ENCODE measurements at regions not wholly inside any gene's neighbourhood (a gene's known extent, or its start where the extent isn't known, plus 50 kb on each side); places are given as distances from the start of the nearest gene placed in this dataset.

DNA sequence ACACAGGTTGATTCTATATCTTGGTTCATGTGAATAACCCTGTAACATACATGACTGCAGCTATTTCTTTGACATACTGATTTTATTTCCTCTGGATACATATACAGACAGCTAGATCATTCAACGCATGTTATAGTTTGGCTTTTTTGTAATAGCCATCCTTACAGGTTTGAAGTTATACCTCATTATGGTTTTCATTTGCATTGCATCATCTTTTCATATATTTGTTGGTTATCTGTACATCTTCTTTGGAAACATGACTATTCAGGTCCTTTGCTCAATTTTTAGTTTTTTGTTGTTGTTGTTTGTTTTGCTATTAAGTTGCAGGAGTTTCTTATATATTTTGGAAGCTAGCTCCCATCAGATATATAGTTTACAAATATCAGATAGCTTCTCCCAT, 276.2 kb upstream of the NETO1 start:
- TF ChIP-seq POLR2A (IDR thresholded peaks at IDR 0.05; ENCODE audit: low read depth, low read length) (no peak), SUZ12 (IDR thresholded peaks at IDR 0.05; ENCODE audit: unreplicated experiment) (no peak)
